IgD-negative memory B cell (primary cell): ENCODE measurements at regions not wholly inside any gene's neighbourhood (a gene's known extent, or its start where the extent isn't known, plus 50 kb on each side); places are given as distances from the start of the nearest gene placed in this dataset.
"Not testable (repeated sequence)": the region's sequence is repeated elsewhere in the genome, so short reads cannot be mapped to it uniquely, and the experiment has no call there.

Experiments used
- H3K27ac Mint-ChIP-seq, 3 donors: one replicate each; pipeline ENCODE4 v1.8.0; 2020 to 2022; ENCODE audit warnings: mild to moderate bottlenecking in 3 of 3, mixed read lengths in 3 of 3, moderate library complexity in 1 of 3
- H3K27me3 Mint-ChIP-seq: one replicate; pipeline ENCODE4 v1.8.0; 2021; ENCODE audit warnings: mixed read lengths
- H3K36me3 Mint-ChIP-seq: one replicate; pipeline ENCODE4 v1.8.0; 2020; ENCODE audit warnings: mild to moderate bottlenecking, mixed read lengths
- H3K4me1 Mint-ChIP-seq, 3 donors: one replicate each; pipeline ENCODE4 v1.8.0; 2020 to 2022; ENCODE audit warnings: mixed read lengths in 3 of 3, mild to moderate bottlenecking in 1 of 3
- H3K4me3 Mint-ChIP-seq, 4 donors: one replicate each; pipeline ENCODE4 v1.8.0; 2020 to 2022; ENCODE audit warnings: mild to moderate bottlenecking in 4 of 4, mixed read lengths in 4 of 4, moderate library complexity in 3 of 4
- H3K9me3 Mint-ChIP-seq, 3 donors: one replicate each; pipeline ENCODE4 v1.8.0; 2020 to 2021; ENCODE audit warnings: mixed read lengths in 3 of 3, mild to moderate bottlenecking in 1 of 3

- Mint-ChIP-seq H3K9me3 (no peaks in the 10 kb centered on the region), H3K27ac (no peak overlapping the region), H3K27me3 (no peaks in the 10 kb centered on the region), H3K4me3 (no peak overlapping the region), H3K36me3 (no peaks in the 10 kb centered on the region), H3K4me1 (no peaks in the 10 kb centered on the region)
Observed at GRCh38 chr6:84905823-84906222, 141.4 kb upstream of the TBX18 start.

- Mint-ChIP-seq H3K4me1 (no peaks in the 10 kb centered on the region), H3K27ac (no peak overlapping the region), H3K4me3 (no peak overlapping the region), H3K9me3 (peaks cover 0 to 3% (median 1%) of the 10 kb centered on the region in 3 donors), H3K36me3 (no peaks in the 10 kb centered on the region), H3K27me3 (no peaks in the 10 kb centered on the region)
Observed at GRCh38 chr6:84902354-84902928, 138.0 kb upstream of the TBX18 start.

- Mint-ChIP-seq H3K27me3 (no peaks in the 10 kb centered on the region), H3K4me1 (no peaks in the 10 kb centered on the region), H3K4me3 (peak overlapping the region in 1 of 4 donors; percentile 20), H3K9me3 (peaks cover 0 to 7% (median 1%) of the 10 kb centered on the region in 3 donors), H3K27ac (no peak overlapping the region), H3K36me3 (no peaks in the 10 kb centered on the region)
Observed at GRCh38 chr6:84897988-84898594, 133.7 kb upstream of the TBX18 start.

- Mint-ChIP-seq H3K4me3 (no peak overlapping the region), H3K9me3 (peaks cover 0 to 7% (median 1%) of the 10 kb centered on the region in 3 donors), H3K36me3 (no peaks in the 10 kb centered on the region), H3K27me3 (no peaks in the 10 kb centered on the region), H3K4me1 (no peaks in the 10 kb centered on the region), H3K27ac (no peak overlapping the region)
Observed at GRCh38 chr6:84897011-84897410, 132.6 kb upstream of the TBX18 start.

- Mint-ChIP-seq H3K27me3 (no peaks in the 10 kb centered on the region), H3K27ac (no peak overlapping the region), H3K4me1 (no peaks in the 10 kb centered on the region), H3K4me3 (no peak overlapping the region), H3K9me3 (peaks cover 0 to 3% (median 0%) of the 10 kb centered on the region in 3 donors), H3K36me3 (no peaks in the 10 kb centered on the region)
Observed at GRCh38 chr6:84892671-84893070, 128.3 kb upstream of the TBX18 start.

GRCh38 chr6:84882768-84883766 is 118.7 kb upstream of the TBX18 start:
- Mint-ChIP-seq H3K27me3 (no peaks in the 10 kb centered on the region), H3K4me1 (no peaks in the 10 kb centered on the region), H3K27ac (no peak overlapping the region), H3K36me3 (no peaks in the 10 kb centered on the region), H3K9me3 (no peaks in the 10 kb centered on the region), H3K4me3 (no peak overlapping the region)

- H3K27ac Mint-ChIP-seq, H3K4me3 Mint-ChIP-seq, H3K36me3 Mint-ChIP-seq, H3K9me3 Mint-ChIP-seq, H3K27me3 Mint-ChIP-seq, H3K4me1 Mint-ChIP-seq: not testable (repeated sequence)
Observed at GRCh38 chr6:84879385-84879784, 115.0 kb upstream of the TBX18 start.

- H3K4me3 Mint-ChIP-seq: peak overlapping the region in 1 of 4 donors; percentile 14
- H3K27ac Mint-ChIP-seq: no peak overlapping the region
- H3K9me3 Mint-ChIP-seq: peaks cover 0 to 2% (median 0%) of the 10 kb centered on the region in 3 donors
- no peaks in the 10 kb centered on the region for H3K36me3 Mint-ChIP-seq
- no peaks in the 10 kb centered on the region for H3K27me3 Mint-ChIP-seq
- no peaks in the 10 kb centered on the region for H3K4me1 Mint-ChIP-seq
Observed at GRCh38 chr6:84877515-84878210, 113.3 kb upstream of the TBX18 start.

- Mint-ChIP-seq H3K4me3 (no peak overlapping the region), H3K9me3 (peaks cover 0 to 2% (median 0%) of the 10 kb centered on the region in 3 donors), H3K27me3 (no peaks in the 10 kb centered on the region), H3K36me3 (no peaks in the 10 kb centered on the region), H3K27ac (no peak overlapping the region), H3K4me1 (no peaks in the 10 kb centered on the region)
Observed at GRCh38 chr6:84876723-84877514, 112.5 kb upstream of the TBX18 start.

GRCh38 chr6:84872996-84873723 is 108.8 kb upstream of the TBX18 start:
- no peaks in the 10 kb centered on the region for H3K4me1 Mint-ChIP-seq
- H3K27me3 Mint-ChIP-seq: no peaks in the 10 kb centered on the region
- no peaks in the 10 kb centered on the region for H3K36me3 Mint-ChIP-seq
- no peak overlapping the region for H3K27ac Mint-ChIP-seq
- peaks cover 0 to 4% (median 2%) of the 10 kb centered on the region in 3 donors for H3K9me3 Mint-ChIP-seq
- H3K4me3 Mint-ChIP-seq: no peak overlapping the region

GRCh38 chr6:84871925-84872324 is 107.5 kb upstream of the TBX18 start:
- Mint-ChIP-seq H3K36me3 (no peaks in the 10 kb centered on the region), H3K4me3 (no peak overlapping the region), H3K4me1 (no peaks in the 10 kb centered on the region), H3K27ac (no peak overlapping the region), H3K27me3 (no peaks in the 10 kb centered on the region), H3K9me3 (peaks cover 0 to 4% (median 2%) of the 10 kb centered on the region in 3 donors)

GRCh38 chr6:84870672-84871071 is 106.3 kb upstream of the TBX18 start:
- no peak overlapping the region for H3K27ac Mint-ChIP-seq
- H3K4me3 Mint-ChIP-seq: no peak overlapping the region
- peaks cover 0 to 4% (median 2%) of the 10 kb centered on the region in 3 donors for H3K9me3 Mint-ChIP-seq
- no peaks in the 10 kb centered on the region for H3K4me1 Mint-ChIP-seq
- no peaks in the 10 kb centered on the region for H3K36me3 Mint-ChIP-seq
- H3K27me3 Mint-ChIP-seq: no peaks in the 10 kb centered on the region

- Mint-ChIP-seq H3K4me1 (no peaks in the 10 kb centered on the region), H3K36me3 (no peaks in the 10 kb centered on the region), H3K9me3 (peaks cover 0 to 4% (median 2%) of the 10 kb centered on the region in 3 donors), H3K27ac (no peak overlapping the region), H3K27me3 (no peaks in the 10 kb centered on the region), H3K4me3 (no peak overlapping the region)
Observed at GRCh38 chr6:84868149-84868548, 103.8 kb upstream of the TBX18 start.

GRCh38 chr6:84867521-84867920 is 103.1 kb upstream of the TBX18 start:
- Mint-ChIP-seq H3K27ac (no peak overlapping the region), H3K4me1 (no peaks in the 10 kb centered on the region), H3K4me3 (no peak overlapping the region), H3K9me3 (peaks cover 0 to 4% (median 2%) of the 10 kb centered on the region in 3 donors), H3K27me3 (no peaks in the 10 kb centered on the region), H3K36me3 (no peaks in the 10 kb centered on the region)
